Neural cell (in vitro differentiated cells): ENCODE measurements at regions not wholly inside any gene's neighbourhood (a gene's known extent, or its start where the extent isn't known, plus 50 kb on each side); places are given as distances from the start of the nearest gene placed in this dataset.
A peak's percentile ranks its signal among the peaks of the same experiment; 100 is the strongest.

Experiments used
- H2AFZ ChIP-seq: fragments of 200-600, 300-800 bp; sonication (generic), shearing (Covaris generic); 2 replicates; pipeline ENCODE4 v1.6.0; 2014; ENCODE audit warnings: low read depth, mild to moderate bottlenecking, antibody characterized with exemption, low read length, moderate library complexity
- H3F3A ChIP-seq: fragments of 200-600 bp; shearing (Covaris generic); 2 replicates; pipeline ENCODE4 v1.6.1; 2016; ENCODE audit warnings: mild to moderate bottlenecking, moderate library complexity, mixed read lengths, antibody characterized with exemption, low read length; ENCODE audit not compliant: insufficient read depth, poor library complexity, severe bottlenecking
- H3K27ac ChIP-seq: fragments of 200-600, 300-800 bp; sonication (generic), shearing (Covaris generic); 2 replicates; pipeline ENCODE4 v1.5.1; 2014; ENCODE audit warnings: mild to moderate bottlenecking, low read length, moderate library complexity
- H3K27me3 ChIP-seq: fragments of 300-800, 200-600 bp; sonication (generic), shearing (Covaris generic); 2 replicates; pipeline ENCODE4 v1.6.0; 2014; ENCODE audit warnings: mild to moderate bottlenecking, low read depth, low read length, moderate library complexity; ENCODE audit not compliant: insufficient read depth
- H3K36me3 ChIP-seq: fragments of 300-800, 200-600 bp; sonication (generic), shearing (Covaris generic); 2 replicates; pipeline ENCODE4 v1.5.1; 2014; ENCODE audit warnings: mild to moderate bottlenecking, antibody characterized with exemption, low read length, moderate library complexity; ENCODE audit not compliant: insufficient read depth
- H3K4me2 ChIP-seq: fragments of 300-800, 200-600 bp; sonication (generic), shearing (Covaris generic); 2 replicates; pipeline ENCODE4 v1.6.0; 2014; ENCODE audit warnings: mild to moderate bottlenecking, low read length
- H3K4me3 ChIP-seq: fragments of 300-800, 200-600 bp; sonication (generic), shearing (Covaris generic); 2 replicates; pipeline ENCODE4 v1.5.1; 2014; ENCODE audit warnings: mild to moderate bottlenecking, low read length, moderate library complexity
- H3K79me2 ChIP-seq: fragments of 200-600 bp; shearing (Covaris generic); replicated peaks from 2 replicates; pipeline ENCODE4 v1.6.0; 2014; ENCODE audit warnings: mild to moderate bottlenecking, low read length, moderate library complexity; ENCODE audit not compliant: insufficient read depth
- H3K9ac ChIP-seq: fragments of 300-800, 200-600 bp; sonication (generic), shearing (Covaris generic); 2 replicates; pipeline ENCODE4 v1.6.1; 2016; ENCODE audit warnings: mild to moderate bottlenecking, low read length, mixed read lengths
- H3K9me2 ChIP-seq: fragments of 200-600 bp; shearing (Covaris generic); 2 replicates; pipeline ENCODE4 v1.6.1; 2016; ENCODE audit warnings: mild to moderate bottlenecking, low read length, mixed read lengths; ENCODE audit not compliant: insufficient read depth
- H3K9me3 ChIP-seq: fragments of 200-600, 300-800 bp; sonication (generic), shearing (Covaris generic); 2 replicates; pipeline ENCODE4 v1.6.1; 2016; ENCODE audit warnings: mild to moderate bottlenecking, mixed run types, low read length, moderate library complexity, mixed read lengths
- H4K20me1 ChIP-seq: fragments of 200-600 bp; shearing (Covaris generic); 2 replicates; pipeline ENCODE4 v1.6.1; 2016; ENCODE audit warnings: mild to moderate bottlenecking, mixed run types; ENCODE audit not compliant: insufficient read depth
- CTCF ChIP-seq: fragments of 450-650 bp; IDR thresholded peaks from 2 replicates; pipeline ENCODE4 v1.5.1; 2014; ENCODE audit warnings: antibody characterized with exemption, mild to moderate bottlenecking, moderate library complexity; ENCODE audit not compliant: poor library complexity, severe bottlenecking
- EP300 ChIP-seq: fragments of 450-650 bp; conservative IDR thresholded peaks from 2 replicates; pipeline ENCODE4 v1.6.1; 2014; ENCODE audit warnings: antibody characterized with exemption, mild to moderate bottlenecking, moderate library complexity; ENCODE audit not compliant: poor library complexity, severe bottlenecking
- EZH2 ChIP-seq: fragments of 200-600, 300-800 bp; shearing (Covaris generic), sonication (generic); IDR thresholded peaks from 2 replicates; pipeline ENCODE4 v1.6.1; 2014; ENCODE audit warnings: antibody characterized with exemption, low read length, borderline replicate concordance, mild to moderate bottlenecking; ENCODE audit not compliant: insufficient read depth, poor library complexity, severe bottlenecking
- MXI1 ChIP-seq: fragments of 450-650 bp; conservative IDR thresholded peaks from 2 replicates; pipeline ENCODE4 v1.6.1; 2014; ENCODE audit warnings: antibody characterized with exemption, mild to moderate bottlenecking; ENCODE audit not compliant: poor library complexity, severe bottlenecking
- POLR2AphosphoS5 ChIP-seq: IDR thresholded peaks from 2 replicates; pipeline ENCODE4 v1.6.1; 2012
- RAD21 ChIP-seq: fragments of 450-650 bp; conservative IDR thresholded peaks from 2 replicates; pipeline ENCODE4 v1.6.1; 2014; ENCODE audit warnings: antibody characterized with exemption, mild to moderate bottlenecking, moderate library complexity
- REST ChIP-seq: IDR thresholded peaks from 2 replicates; pipeline ENCODE4 v1.6.1; 2012; ENCODE audit warnings: borderline replicate concordance
- SMC3 ChIP-seq: fragments of 450-650 bp; conservative IDR thresholded peaks from 2 replicates; pipeline ENCODE4 v1.6.1; 2014; ENCODE audit warnings: antibody characterized with exemption, mild to moderate bottlenecking, moderate library complexity; ENCODE audit not compliant: poor library complexity
- TAF1 ChIP-seq: IDR thresholded peaks from 2 replicates; pipeline ENCODE4 v1.6.1; 2012; ENCODE audit warnings: low read depth

- Histone ChIP-seq H3K4me3 (peak overlapping the region; percentile 11), H3K79me2 (no peaks in the 10 kb centered on the region), H3F3A (no peaks in the 10 kb centered on the region), H3K36me3 (no peaks in the 10 kb centered on the region), H4K20me1 (no peaks in the 10 kb centered on the region), H3K9ac (no peak overlapping the region), H3K9me3 (no peaks in the 10 kb centered on the region), H2AFZ (no peak overlapping the region), H3K4me2 (peak overlapping the region; percentile 18), H3K27ac (peak overlapping the region; percentile 18), H3K9me2 (no peaks in the 10 kb centered on the region), H3K27me3 (peaks cover 27% of the 10 kb centered on the region)
- TF ChIP-seq CTCF = no peak
- TF ChIP-seq REST = no peak
- no peak for TF ChIP-seq SMC3
Observed at GRCh38 chr13:53198736-53199135, 170.1 kb downstream of the OLFM4 start.

GRCh38 chr13:53200075-53200474, 171.5 kb downstream of the OLFM4 start:
- H3K9ac ChIP-seq = no peak overlapping the region
- no peaks in the 10 kb centered on the region for H3K9me3 ChIP-seq
- H2AFZ ChIP-seq = no peak overlapping the region
- TF ChIP-seq SMC3 = no peak
- no peak for TF ChIP-seq TAF1
- no peak for TF ChIP-seq RAD21
- no peak for TF ChIP-seq REST
- TF ChIP-seq POLR2AphosphoS5 = no peak
- TF ChIP-seq EP300 = no peak
- no peak for TF ChIP-seq EZH2
- TF ChIP-seq MXI1 = no peak
- no peak for TF ChIP-seq CTCF
- H3K27ac ChIP-seq = no peak overlapping the region
- peaks cover 30% of the 10 kb centered on the region for H3K27me3 ChIP-seq
- no peaks in the 10 kb centered on the region for H3K9me2 ChIP-seq
- no peaks in the 10 kb centered on the region for H3K36me3 ChIP-seq
- no peak overlapping the region for H3K4me2 ChIP-seq
- H4K20me1 ChIP-seq = no peaks in the 10 kb centered on the region
- H3F3A ChIP-seq = no peaks in the 10 kb centered on the region
- H3K79me2 ChIP-seq = no peaks in the 10 kb centered on the region
- H3K4me3 ChIP-seq = no peak overlapping the region
